Uterus (tissue), 2 donors: ENCODE measurements at regions not wholly inside any gene's neighbourhood (a gene's known extent, or its start where the extent isn't known, plus 50 kb on each side); places are given as distances from the start of the nearest gene placed in this dataset.

Experiments
- POLR2A ChIP-seq, 2 donors: fragments of 450-650 bp; IDR thresholded peaks; one replicate each; pipeline ENCODE4 v1.6.1; 2016; ENCODE audit warnings: antibody characterized with exemption in 2 of 2, mild to moderate bottlenecking in 1 of 2, moderate library complexity in 1 of 2
- TF ChIP-seq, protein P1 (sequence below), 4 experiments: fragments of 200-600 bp in 2 of 4; fragments of 450-650 bp in 2 of 4; sonication (generic) in 2 of 4; IDR thresholded peaks; one replicate each; pipeline ENCODE4 v1.5.1; 2016 to 2019; ENCODE audit warnings: antibody characterized with exemption in 4 of 4, mild to moderate bottlenecking in 2 of 4, moderate library complexity in 1 of 4

DNA sequence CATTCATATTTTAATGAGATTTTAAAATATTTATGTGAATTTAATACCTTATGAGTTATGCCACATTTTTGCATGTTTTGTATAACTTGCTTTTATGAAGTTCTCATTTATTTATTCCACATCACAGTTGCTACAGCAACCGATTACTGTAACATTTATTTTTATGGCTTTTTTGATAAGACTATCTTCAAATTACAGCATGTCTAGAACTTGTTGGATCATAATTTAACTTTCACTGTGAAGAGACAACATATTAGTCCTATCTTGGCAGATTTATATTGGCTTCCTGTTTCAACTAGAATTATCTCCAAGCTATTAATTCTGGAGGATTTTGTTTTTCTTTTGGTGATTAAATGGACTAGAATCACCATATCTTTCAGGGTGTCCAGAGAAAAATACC is 793.7 kb upstream of the SLITRK5 start:
- TF ChIP-seq, protein P1, sequence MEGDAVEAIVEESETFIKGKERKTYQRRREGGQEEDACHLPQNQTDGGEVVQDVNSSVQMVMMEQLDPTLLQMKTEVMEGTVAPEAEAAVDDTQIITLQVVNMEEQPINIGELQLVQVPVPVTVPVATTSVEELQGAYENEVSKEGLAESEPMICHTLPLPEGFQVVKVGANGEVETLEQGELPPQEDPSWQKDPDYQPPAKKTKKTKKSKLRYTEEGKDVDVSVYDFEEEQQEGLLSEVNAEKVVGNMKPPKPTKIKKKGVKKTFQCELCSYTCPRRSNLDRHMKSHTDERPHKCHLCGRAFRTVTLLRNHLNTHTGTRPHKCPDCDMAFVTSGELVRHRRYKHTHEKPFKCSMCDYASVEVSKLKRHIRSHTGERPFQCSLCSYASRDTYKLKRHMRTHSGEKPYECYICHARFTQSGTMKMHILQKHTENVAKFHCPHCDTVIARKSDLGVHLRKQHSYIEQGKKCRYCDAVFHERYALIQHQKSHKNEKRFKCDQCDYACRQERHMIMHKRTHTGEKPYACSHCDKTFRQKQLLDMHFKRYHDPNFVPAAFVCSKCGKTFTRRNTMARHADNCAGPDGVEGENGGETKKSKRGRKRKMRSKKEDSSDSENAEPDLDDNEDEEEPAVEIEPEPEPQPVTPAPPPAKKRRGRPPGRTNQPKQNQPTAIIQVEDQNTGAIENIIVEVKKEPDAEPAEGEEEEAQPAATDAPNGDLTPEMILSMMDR (IDR thresholded peaks at IDR 0.05): no peak
- no peak for TF ChIP-seq POLR2A (IDR thresholded peaks at IDR 0.05)
